A172 (cell line): ENCODE measurements at regions not wholly inside any gene's neighbourhood (a gene's known extent, or its start where the extent isn't known, plus 50 kb on each side); places are given as distances from the start of the nearest gene placed in this dataset.
A peak's percentile ranks its signal among the peaks of the same experiment; 100 is the strongest.

ENCODE experiments used
- DNase-seq: peaks from one replicate; pipeline ENCODE4 v3.0.0-alpha.2; 2015; ENCODE audit warnings: low spot score

DNA sequence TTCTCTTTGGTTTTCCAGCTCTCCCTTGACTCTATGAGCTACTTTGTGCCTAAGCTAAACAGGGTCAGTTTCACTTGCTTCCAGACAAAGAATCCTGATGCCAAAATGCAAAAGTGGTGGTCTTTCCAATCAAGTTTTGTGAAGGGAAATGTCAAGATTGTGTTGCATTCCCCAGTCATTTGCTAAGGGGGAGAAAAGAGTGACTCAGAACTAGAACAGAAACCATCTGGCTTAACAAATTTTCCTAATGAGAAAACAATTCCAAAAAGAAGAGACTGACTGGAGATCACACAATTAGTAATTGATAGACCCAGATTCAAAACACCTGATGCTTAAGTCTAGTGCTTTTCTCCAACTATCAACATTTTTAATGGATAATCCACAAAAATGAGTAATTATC is 235.1 kb upstream of the DIO2 start:
- DNase-seq = no peak

DNA sequence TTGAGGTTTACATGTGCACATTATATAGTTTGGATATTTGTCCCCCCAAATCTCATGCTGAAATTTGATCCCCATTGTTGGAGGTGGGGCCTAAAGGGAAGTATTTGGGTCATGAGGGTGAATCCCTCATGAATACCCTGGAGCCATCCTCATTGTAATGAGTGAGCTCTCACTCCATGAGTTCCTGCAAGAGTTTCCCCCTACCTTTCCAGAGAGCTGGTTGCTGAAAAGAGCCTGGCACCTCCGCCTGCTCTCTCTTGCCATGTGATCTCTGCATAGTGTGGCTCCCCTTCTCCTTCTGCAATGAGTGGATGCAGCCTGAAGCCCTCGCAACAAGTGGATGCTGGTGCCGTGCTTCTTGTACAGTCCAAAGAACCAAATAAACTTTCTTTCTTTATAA is 234.3 kb upstream of the DIO2 start:
- DNase-seq = no peak

DNA sequence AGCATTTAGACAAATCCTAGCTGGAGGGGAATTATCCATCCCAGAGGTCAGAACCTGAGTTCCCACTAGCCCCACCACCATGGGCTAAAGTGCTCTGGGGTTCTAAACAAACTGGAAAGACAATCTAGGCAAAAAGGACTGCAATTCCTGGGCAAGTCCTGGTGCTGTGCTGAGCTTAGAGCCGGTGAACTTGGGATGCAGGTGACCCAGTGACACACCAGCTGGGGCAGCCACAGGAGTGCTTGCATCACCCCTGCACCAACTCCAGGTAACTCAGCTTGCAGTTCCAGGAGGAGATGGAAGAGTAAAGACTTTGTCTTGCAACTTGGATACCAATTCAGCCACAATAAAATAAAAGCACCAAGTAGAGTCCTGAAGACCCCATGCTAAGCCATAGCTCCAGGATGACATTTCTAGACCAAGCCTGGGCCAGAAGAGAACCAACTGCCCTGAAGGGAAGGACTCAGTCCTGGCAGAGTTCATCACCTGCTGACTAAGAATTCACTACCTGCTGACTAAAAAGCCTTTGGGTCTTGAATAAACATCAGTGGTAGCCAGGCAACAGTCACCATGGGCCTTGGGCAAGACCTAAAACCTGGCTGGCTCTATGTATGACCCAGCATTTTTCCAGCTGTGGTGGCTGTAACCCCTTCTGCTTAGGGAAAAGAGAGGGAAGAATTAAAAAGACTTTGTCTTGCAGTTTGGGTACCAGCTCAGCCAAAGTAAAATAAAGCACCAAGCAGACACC is 223.4 kb upstream of the DIO2 start:
- no peak for DNase-seq

DNA sequence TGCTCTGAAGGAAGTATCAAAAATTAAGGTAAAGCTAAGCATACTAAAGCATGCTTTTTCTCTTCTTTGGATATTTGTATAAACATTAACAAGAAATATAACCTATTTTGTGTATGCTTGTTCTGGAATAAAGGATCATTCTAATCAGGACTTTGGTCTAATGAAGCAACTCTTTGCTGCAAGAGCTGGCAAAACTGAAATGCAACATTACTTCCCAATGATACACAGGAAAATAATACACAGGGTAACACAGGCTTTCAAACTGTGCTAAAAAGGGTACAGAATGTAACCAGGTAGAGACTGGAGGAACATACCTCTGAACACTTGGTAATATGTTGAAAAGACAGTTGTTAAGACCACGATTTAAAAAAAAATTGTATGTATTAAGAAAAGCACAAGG is 222.5 kb upstream of the DIO2 start:
- DNase-seq = no peak

DNA sequence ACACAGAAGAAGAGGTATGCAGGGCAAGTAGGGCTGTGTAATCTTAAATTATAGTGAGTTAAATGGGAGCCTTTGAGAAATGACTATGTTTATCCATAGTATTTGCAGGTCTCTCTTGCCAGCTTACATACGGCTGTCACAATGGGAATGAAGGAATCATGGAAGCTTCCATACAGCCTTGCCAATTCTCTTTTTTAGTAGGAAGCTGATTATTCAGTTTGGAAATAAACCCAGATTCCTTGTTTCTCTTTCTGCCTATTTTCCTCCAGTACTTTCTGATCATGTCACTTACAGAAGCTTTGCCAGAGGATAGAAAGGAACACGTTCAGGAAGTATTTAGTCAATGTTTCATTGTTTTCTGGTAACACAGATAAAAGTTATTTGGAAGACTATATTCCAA is 217.4 kb upstream of the DIO2 start:
- DNase-seq = no peak

DNA sequence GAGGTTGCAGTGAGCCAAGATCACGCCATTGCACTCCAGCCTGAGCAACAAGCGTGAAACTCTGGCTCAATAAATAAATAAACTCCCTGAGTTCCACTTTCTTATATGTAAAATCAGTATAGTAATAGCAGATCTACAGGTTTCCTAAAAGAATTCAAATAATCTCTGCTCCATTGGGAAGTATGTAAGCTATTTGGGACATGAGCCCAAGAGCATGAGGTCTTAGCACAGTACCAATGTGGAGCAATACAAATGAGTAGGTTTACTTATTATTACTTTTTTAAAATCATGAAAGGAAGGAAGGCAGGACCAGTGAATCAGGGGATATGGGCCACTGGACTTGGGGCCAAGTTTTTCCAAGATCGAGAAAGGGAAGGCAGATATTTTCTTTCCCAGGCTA is 216.9 kb upstream of the DIO2 start:
- DNase-seq = no peak

DNA sequence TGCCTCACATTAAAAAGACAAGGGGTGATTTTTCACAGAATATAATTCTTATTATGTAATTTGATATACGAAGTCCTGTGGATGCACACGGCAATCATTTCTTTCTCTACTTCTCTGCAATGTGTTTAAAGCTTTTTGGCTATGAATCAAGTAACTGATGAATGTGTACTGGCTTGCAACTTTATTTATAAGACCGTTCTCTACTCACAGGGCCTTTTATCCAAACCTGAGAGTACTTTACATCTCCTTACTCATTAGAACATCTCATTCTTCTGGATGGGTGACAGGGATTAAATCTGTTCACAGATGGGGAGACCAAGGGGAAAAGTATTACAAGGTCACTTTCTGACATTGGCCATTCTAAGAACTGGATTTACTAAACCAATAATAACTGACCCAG is 215.8 kb upstream of the DIO2 start:
- no peak for DNase-seq

DNA sequence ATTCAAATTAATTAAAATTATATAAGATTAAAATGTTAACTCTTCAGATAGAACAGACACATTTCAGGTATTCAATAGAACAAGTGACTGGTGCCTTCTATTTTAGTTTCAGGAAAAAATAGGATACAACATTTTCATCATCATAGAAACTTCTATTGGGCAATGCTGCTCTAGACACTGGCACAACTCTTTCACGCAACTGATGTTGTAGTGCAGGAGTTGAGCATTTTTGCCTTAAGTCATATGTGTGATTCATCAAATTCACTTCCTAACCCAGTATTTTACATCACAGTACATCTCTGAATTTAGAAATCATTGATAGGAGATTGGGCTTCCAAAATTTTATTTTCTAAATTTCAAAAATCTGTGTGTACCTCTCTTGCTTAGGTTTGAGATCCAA is 215.4 kb upstream of the DIO2 start:
- DNase-seq = no peak

DNA sequence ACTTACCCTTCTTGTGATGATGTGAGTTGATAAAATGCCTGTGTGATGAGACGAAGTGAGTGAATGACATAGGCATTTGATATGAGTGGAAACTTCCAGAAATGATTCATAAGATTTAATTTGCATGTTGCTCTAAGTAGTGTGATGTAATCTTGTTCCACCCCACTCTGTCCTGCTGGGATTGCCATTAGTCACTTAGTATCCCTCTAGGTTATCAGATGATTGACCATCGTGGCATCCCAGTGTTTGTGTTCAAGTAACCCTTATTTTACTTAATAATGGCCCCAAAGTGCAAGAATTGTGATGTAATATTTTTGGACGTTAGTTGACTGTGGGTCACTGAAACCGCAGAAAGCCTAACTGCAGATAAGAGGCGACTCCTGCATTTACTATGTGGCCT is 214.4 kb upstream of the DIO2 start:
- DNase-seq = peak; percentile 96

DNA sequence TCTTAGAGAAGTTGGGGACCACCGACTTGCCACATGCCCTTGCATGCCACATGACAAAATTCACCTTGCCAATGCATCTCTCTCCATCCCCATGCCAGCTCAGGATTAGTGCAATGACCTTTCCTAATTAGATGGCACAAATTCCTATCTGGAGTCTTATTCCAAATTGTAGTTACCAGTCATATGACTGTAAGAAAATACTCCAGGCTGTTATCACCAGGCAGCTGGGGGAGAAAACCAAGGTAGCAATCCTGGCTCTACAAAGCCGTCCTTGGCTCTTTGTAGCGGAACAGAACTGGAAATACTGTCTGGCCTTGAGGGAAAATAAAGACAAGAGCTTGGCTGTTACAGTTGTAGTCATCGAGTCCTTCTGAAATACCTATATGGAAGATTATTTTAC is 208.5 kb upstream of the DIO2 start:
- DNase-seq = no peak

DNA sequence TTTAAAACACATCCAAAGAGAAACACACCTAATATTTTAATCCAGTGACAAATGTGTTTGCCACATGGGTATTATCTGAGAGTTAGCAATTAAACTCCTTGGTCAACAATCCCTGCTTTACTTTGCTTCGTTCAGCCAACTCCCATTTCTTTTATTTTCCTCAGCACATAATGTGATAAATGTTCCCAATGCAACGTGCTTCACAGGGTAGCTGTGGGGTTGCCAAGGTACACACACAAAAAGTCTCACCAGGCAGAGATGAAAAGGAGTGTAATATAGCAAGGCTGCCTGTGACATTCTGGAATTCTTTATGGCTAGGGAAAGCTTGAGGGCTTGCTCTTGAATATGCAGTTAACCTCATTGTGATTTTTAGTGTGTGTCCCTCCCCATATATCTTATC is 208.0 kb upstream of the DIO2 start:
- DNase-seq = no peak

DNA sequence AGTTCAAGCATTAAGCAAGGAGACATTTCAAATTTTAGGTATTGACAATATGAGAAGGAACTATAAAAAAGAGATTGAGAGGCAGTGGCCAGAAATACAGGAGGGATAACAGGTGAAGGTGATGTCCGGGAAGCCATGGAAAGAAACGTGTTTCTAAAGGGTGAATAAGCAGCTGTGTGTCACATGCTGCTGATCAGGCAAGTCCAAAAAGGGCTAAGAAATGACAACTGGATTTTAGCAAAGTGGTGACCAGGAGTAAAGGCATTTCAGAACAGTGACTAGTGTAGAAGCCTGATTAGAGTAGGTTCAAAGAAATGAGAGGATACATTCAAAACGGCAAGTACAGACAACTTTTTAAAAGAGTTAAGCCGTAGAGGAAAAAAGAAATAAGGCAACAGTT is 204.3 kb upstream of the DIO2 start:
- DNase-seq = no peak

DNA sequence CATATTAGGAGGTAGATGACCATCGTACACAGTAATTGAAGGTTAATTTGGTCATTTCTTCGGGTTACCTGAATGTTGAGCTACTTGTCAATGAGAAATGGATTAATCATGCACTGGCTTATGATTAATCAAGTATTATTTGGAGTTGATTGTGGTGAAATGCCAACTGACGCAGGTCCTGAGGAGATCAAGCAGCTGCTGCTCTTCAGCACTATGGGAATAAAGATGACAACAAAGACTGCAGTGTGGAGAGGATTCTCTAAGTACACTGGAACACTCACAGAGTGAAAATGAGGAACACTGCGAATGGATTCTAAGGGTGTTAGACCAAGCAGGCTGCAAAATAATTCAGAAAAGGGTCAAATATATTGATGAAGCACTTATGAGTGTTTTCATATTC is 202.8 kb upstream of the DIO2 start:
- no peak for DNase-seq

DNA sequence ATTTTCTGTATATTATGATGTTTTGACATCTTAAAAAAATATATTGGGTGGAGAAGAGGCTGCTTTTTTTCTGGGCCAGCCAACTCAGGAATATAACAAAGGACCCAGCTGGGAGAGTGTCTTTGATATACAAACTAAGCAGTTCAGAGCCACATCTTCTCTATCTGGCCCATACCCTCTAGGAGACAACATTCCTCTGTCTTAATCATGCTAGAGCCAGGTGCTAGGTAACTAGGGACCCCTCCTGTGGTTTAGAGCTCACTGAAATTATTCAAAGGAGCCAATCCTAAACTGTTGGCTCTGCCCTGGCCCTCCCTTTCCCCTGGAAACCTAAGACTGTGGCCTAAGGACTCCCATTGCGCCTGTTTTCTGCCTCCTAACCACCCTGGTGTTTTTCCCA is 193.1 kb upstream of the DIO2 start:
- DNase-seq = no peak

DNA sequence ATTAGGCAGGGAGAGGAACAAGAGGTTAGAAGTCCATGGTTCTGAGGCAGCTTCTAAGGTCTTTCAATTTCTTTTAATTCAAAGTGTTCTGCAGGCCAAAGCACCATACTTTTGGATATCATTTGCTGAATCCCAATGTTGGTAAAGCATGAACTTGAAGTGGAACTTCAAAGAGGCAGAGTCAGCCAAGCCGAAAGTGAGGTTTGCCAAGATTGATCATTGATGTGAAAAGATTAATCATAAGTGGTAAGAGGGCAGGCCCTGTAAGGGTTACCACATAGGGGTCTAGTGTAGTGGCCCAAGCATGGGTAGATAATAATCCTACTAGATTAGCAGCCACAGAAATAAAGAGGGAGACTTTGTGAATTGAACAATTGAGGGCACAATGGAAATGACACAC is 191.7 kb upstream of the DIO2 start:
- no peak for DNase-seq

DNA sequence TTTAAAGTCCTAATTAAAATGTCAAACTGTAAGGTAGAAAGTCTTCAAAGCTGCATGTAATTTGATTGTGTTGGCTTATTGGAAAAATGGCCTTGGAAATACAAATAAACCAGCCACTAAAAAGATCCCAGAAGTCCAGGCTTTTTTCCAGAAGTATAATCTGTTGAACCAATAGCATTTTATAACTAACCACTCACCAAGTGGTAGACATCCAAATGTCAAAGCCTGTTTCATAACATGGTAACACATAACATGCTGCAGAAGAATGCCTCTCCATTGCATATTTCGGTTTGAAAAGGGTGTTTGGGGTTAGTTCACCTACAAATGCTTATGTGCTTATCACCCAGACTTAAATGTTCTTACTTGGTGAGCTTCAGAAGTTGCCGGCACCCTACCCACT is 183.7 kb upstream of the DIO2 start:
- DNase-seq = no peak

DNA sequence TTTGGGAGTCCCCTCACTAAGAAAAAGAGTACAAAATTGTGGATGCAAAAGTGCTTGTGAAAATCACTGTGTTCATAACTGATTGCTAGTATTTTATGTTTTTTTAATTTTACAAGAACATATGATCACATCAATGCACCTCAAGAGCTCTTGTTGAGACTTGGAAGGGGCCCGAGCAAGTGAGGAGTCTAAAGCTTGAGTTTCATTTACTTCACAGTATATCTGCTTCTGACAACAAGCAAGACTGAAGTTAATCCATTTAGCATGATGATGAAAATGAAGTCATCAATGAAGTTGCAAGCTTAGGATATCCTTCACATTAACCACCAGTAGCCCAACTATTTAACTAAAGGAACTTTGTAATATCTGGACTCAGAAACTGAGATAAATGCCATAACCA is 182.5 kb upstream of the DIO2 start:
- DNase-seq = no peak

DNA sequence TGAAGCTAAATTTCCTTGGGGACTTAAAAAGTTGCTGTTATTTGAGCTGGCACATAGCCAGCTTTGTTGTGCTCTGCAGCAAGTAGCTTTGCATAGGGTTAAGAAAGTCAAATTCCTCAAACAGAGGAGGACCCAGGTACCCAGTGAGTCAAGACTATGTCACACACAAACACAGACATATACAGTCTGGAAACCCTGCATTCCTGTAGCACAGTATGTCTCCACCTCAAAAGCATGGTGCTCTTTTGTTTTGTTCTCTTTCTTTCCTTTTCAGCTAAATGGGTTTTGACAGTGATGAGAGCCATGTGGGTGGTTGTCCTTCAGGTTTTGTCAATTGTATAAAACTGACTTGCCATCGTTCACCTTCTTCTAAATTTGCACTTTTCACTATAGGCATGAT is 179.6 kb upstream of the DIO2 start:
- peak; percentile 64 for DNase-seq

DNA sequence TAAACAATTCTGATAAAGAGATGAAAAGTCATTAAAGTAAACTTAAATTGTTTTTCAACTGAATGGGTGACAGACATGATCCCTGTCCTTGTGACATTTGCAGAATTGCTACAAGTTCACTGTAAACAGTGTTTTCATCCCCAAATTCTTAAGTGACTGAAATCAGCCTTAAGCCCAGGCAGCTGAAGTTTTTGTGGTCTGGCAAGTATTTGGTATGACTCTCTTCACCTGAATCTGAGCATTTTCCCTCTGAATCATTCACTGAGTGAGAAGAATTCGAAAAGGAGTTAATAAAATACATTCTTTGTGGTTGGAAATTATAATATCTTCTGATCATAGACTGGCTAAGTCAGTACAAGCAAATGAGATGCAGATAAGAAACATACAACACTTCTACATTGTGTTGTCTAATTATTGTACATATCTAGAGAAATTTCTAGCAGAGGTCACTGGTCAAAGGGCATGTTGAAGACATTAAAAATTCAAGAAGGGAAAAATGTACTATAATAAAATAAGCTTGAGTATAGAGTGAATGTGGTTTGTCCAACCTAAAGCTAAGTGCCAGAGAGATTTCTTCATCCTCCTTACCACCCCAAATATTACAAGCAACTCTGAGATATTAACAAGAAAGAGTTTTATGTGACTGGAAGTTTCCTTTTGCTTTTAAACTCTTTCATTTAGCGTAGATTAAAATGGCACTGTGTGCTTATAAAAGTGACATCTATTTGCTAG is 177.8 kb upstream of the DIO2 start:
- DNase-seq = peak; percentile 83

DNA sequence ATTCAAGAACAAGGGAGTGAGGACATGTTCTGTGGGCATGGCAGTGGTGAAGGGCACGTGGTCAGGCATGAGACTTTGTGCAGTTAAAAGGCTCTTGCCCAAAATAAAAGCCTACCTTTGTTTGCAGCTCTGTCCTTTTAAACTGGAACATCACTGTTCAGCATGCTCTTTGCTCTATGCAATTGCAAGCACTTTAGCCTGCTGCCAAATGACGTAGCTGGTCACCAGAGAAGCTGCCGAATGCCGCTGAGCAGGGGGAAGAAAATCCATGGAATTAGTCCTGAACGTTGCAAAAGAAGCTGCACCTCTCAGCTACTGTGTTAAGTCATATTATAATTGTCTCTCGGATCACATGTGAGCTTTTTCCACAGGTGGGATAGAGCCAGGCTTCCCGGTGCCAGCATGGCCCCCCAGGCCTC is 176.3 kb upstream of the DIO2 start:
- DNase-seq = peak; percentile 2

DNA sequence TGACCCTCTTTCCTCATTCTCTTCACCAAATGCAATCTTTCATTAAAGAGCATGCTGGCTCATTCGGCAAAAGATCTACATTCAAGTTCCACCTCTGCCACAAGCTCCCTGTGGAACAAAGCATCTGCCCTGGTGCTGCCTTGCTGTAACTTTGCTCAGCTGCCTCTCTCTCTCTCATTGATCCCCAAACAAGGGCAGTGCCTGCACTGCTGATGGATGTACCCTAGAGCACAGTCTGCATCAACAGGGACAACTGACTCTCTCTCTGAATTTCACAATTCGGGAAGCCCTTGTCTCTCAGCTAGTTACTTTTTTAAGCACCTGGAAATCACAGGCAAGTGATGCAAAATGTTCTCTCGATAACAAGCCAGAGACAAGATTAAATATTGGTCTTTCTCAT is 174.0 kb upstream of the DIO2 start:
- no peak for DNase-seq

DNA sequence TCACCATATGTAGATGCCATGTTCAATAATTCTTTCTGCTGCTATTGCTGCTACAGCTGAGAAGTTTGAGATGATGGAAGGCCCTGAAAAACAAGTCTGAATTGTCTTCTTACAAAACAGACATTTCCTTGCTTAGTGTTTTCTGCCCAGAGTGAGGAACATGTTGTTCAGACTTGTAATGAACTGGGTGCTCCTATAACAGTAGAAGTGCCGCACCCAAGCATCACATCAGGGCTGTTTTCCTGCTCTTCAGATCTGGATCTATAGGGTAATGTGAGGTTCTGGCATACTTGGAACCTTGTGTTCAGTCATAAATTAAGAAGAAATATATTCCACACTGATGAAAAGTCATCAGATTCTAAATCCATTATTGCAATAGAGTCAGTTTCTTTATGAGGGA is 171.9 kb upstream of the DIO2 start:
- no peak for DNase-seq

DNA sequence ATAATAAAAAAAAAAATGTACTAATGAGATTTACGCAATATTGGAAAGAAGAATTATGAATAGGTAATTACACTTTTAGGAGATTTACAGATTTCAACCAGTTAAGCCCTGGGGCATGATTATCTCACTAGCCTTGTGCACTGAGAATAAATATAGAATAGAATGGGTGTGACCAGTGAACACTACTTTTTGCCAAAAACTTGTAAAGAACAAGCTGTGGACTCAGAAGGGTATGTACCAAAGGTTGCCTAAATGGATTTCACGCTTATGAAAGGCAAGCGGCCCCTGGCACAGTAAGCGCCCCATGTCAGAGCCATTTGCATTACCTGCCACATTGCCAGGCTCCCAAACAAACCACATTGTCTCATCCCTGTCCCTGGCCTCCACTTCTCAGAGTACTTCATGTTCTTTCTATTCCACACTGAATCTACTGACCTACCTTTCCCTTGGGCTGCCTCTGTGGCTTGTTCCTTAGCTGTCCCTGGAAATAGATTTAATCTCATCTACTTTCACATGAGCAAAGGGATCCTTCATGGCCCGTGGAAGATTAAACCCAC is 170.6 kb upstream of the DIO2 start:
- no peak for DNase-seq

DNA sequence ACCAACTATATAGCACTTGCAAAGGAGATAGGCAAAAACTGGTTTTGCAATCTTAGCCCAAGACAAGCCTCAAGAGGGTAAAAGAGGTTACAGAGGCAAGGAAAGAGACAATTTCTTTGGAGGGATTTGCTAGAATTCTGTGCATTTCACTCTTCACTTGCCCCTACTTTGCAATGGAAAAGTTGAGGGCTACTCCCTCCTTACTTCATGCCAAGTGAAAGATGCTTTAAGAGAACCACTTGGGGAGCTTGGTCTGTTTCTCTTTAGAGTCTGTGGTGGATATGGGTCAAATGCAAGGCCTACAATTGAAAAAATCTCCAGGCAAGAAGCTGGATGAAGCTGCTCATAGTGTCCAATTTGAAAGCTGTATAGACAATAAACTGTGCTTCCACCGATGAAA is 167.7 kb upstream of the DIO2 start:
- DNase-seq = no peak
